ENCODE measurements at regions not wholly inside any gene's neighbourhood (a gene's known extent, or its start where the extent isn't known, plus 50 kb on each side); places are given as distances from the start of the nearest gene placed in this dataset.

DNA sequence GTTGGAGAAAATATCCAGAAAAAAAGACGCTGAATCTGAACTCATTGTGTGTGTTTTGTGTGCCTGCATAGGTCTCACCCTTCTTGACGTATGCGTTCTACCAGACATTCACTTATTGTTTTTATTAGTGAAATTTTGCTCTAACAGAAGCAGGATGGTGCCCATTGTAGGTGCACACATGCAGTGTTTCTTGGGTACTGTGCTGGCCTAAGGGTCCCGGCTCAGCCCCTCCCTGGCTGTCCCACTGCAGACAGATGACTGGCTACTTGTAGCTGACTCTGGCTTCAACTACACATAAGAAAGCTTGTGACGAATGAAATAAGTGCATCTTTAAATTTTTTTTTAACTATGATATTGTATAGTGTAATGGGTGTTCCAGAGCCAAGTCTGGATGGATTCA, 227.0 kb downstream of the CBLN1 start:
- DNase-seq (no peak), ATAC-seq (no peak)
- Histone ChIP-seq H3K4me1 (no peaks in the 10 kb centered on the region), H3K27me3 (ENCODE audit: low read depth) (no peaks in the 10 kb centered on the region), H3K36me3 (no peaks in the 10 kb centered on the region), H3K4me3 (no peak overlapping the region), H3K9me3 (no peaks in the 10 kb centered on the region), H3K27ac (no peak overlapping the region)
- intact Hi-C loops (cut with DNase I) = no loop called here
- TF ChIP-seq, protein P1, sequence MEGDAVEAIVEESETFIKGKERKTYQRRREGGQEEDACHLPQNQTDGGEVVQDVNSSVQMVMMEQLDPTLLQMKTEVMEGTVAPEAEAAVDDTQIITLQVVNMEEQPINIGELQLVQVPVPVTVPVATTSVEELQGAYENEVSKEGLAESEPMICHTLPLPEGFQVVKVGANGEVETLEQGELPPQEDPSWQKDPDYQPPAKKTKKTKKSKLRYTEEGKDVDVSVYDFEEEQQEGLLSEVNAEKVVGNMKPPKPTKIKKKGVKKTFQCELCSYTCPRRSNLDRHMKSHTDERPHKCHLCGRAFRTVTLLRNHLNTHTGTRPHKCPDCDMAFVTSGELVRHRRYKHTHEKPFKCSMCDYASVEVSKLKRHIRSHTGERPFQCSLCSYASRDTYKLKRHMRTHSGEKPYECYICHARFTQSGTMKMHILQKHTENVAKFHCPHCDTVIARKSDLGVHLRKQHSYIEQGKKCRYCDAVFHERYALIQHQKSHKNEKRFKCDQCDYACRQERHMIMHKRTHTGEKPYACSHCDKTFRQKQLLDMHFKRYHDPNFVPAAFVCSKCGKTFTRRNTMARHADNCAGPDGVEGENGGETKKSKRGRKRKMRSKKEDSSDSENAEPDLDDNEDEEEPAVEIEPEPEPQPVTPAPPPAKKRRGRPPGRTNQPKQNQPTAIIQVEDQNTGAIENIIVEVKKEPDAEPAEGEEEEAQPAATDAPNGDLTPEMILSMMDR (IDR thresholded peaks at IDR 0.05) = no peak

DNA sequence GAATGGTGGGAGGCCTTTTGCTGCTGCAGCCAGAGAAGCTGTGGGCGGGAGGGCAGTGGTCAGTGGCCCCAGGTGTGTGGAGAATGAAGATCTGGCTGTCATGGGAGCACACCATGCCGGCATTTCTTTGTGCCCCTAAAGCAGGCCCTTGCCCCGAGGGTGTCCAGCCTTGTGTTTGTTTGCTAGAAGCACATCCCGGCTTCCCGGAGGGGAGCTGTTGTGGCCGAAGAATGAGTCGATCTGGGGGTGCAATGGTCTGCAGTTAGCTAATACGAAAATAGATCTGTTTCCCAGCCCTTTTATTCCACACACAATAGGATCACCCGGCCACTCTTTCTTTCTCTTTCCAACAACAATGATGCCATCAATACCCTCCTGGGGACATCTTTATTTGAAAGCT, 228.8 kb downstream of the CBLN1 start:
- TF ChIP-seq, protein P1 (IDR thresholded peaks at IDR 0.05) = no peak
- no peaks in the 10 kb centered on the region for H3K27me3 ChIP-seq (ENCODE audit: low read depth)
- ATAC-seq (no peak), DNase-seq (no peak)
- intact Hi-C loops (cut with DNase I) = no loop called here
- no peak overlapping the region for H3K27ac ChIP-seq
- H3K4me1 ChIP-seq = no peaks in the 10 kb centered on the region
- no peaks in the 10 kb centered on the region for H3K9me3 ChIP-seq
- H3K4me3 ChIP-seq = no peak overlapping the region
- no peaks in the 10 kb centered on the region for H3K36me3 ChIP-seq

DNA sequence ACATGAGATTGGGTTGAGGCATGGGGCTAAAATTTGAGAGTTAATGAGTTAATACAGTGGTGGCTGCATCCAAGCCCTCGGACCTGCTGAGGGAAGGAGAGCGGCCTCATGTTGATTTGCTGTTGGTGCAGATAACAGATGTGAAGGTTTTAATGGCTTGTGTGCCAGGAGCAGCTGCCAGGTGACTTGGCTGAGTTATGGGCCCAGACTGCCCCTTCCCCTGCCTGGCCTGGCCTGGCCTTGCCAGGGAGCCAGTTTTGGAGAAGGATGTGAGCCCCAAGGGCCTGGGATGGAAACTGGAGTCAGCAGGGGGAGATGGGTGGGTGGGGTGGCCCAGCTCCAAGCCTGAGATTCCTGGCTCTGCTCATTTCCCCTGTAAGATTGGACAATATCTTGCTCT, 230.1 kb downstream of the CBLN1 start:
- Histone ChIP-seq H3K4me1 (no peaks in the 10 kb centered on the region), H3K9me3 (no peaks in the 10 kb centered on the region), H3K36me3 (no peaks in the 10 kb centered on the region), H3K27ac (no peak overlapping the region), H3K27me3 (ENCODE audit: low read depth) (no peaks in the 10 kb centered on the region), H3K4me3 (no peak overlapping the region)
- ATAC-seq (no peak), DNase-seq (no peak)
- TF ChIP-seq, protein P1 (IDR thresholded peaks at IDR 0.05) = no peak
- intact Hi-C loops (cut with DNase I) = no loop called here

DNA sequence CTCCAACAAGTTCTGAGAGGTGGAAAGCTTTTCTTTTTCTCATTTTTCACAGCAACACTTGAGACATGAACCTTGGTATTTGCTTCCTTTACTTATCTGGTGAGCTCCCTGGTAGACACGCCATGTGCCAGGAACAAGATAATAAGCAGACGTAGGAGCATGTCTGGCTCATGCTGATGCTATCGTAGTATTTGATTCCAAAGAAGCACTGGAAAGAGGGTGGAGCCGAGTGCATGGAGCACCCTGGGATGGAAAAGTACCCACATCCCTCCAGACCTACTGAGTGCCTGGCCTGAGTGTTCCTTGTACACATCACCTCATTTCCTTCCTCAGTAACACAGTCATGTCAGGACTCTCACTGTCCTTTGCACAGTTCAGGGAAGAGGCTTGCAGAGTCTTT, 231.0 kb downstream of the CBLN1 start:
- TF ChIP-seq, protein P1 (IDR thresholded peaks at IDR 0.05) = no peak
- Histone ChIP-seq H3K4me1 (no peaks in the 10 kb centered on the region), H3K36me3 (no peaks in the 10 kb centered on the region), H3K27ac (no peak overlapping the region), H3K4me3 (no peak overlapping the region), H3K9me3 (no peaks in the 10 kb centered on the region), H3K27me3 (ENCODE audit: low read depth) (no peaks in the 10 kb centered on the region)
- intact Hi-C loops (cut with DNase I) = no loop called here
- DNase-seq (no peak), ATAC-seq (no peak)

DNA sequence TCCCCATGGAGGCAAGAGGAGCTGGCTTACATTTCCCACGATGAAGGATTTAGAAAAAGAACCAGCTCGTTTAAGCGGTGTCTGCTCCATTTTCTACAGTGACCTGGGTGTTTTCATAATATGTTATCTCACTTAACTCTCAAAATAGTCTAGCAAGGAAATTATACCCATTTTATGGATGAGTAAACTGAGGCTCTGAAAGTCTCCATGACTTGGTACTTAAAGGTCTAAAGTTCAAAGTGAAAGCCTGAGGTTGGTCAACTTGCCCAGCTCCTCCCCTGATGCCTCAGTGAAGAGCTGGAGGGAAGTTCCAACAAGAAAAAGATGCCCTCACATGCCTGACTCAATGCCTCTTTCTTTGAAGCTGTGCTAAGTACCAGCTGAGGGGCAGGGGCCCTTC, 232.0 kb downstream of the CBLN1 start:
- Histone ChIP-seq H3K4me1 (no peaks in the 10 kb centered on the region), H3K27me3 (ENCODE audit: low read depth) (no peaks in the 10 kb centered on the region), H3K36me3 (no peaks in the 10 kb centered on the region), H3K27ac (no peak overlapping the region), H3K9me3 (no peaks in the 10 kb centered on the region), H3K4me3 (no peak overlapping the region)
- TF ChIP-seq, protein P1 (IDR thresholded peaks at IDR 0.05) = no peak
- ATAC-seq (no peak), DNase-seq (no peak)
- intact Hi-C loops (cut with DNase I) = no loop called here

DNA sequence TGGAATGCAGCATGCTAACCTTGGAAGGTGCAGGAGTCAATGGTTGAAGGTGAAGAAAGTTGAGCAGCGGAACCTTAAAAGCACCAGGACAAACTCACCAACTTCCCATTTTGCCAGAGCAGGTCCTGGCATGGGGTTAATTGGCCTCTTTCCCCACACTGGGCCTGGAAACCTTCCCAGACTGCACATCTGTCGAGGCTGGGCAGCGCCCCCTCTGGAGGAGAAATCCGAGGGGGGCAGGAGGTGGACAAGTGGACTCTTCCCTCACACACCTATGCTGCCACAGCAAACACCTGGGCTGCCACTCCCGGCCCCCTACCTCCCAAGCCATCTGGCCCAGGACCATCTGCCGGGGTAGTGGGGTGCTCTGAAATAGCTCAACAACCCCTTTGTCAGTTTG, 232.4 kb downstream of the CBLN1 start:
- DNase-seq (no peak), ATAC-seq (no peak)
- no peaks in the 10 kb centered on the region for H3K36me3 ChIP-seq
- H3K4me1 ChIP-seq = no peaks in the 10 kb centered on the region
- H3K4me3 ChIP-seq = no peak overlapping the region
- no peaks in the 10 kb centered on the region for H3K27me3 ChIP-seq (ENCODE audit: low read depth)
- no peak overlapping the region for H3K27ac ChIP-seq
- TF ChIP-seq, protein P1 (IDR thresholded peaks at IDR 0.05) = no peak
- no peaks in the 10 kb centered on the region for H3K9me3 ChIP-seq
- intact Hi-C loops (cut with DNase I) = no loop called here
